Activated T-helper 1 cell treated with anti-CD3 and anti-CD28 coated beads, Interleukin-2, amount 50 U/mL, for 16 hours (primary cell): ENCODE measurements at regions not wholly inside any gene's neighbourhood (a gene's known extent, or its start where the extent isn't known, plus 50 kb on each side); places are given as distances from the start of the nearest gene placed in this dataset.
"Not testable (repeated sequence)": the region's sequence is repeated elsewhere in the genome, so short reads cannot be mapped to it uniquely, and the experiment has no call there.

Experiments
- DNase-seq, 2 donors: peaks; one replicate each; pipeline ENCODE4 v3.0.0-alpha.2; 2020; ENCODE audit warnings: low read depth in 1 of 2, low spot score in 1 of 2

GRCh38 chr12:34219046-34219770 lies 196.9 kb downstream of the ALG10 start:
- DNase-seq: no peak

- DNase-seq: not testable (repeated sequence)
Measured at GRCh38 chr12:34220079-34220478, 197.8 kb downstream of the ALG10 start.

- no peak for DNase-seq
Measured at GRCh38 chr12:34223640-34224039, 201.3 kb downstream of the ALG10 start.

- DNase-seq: not testable (repeated sequence)
Measured at GRCh38 chr12:34226044-34226443, 203.7 kb downstream of the ALG10 start.

GRCh38 chr12:34228046-34228445 lies 205.8 kb downstream of the ALG10 start:
- not testable (repeated sequence) for DNase-seq

- DNase-seq: not testable (repeated sequence)
Measured at GRCh38 chr12:34229033-34229432, 206.7 kb downstream of the ALG10 start.

GRCh38 chr12:34233618-34234017 lies 211.3 kb downstream of the ALG10 start:
- DNase-seq: no peak

- no peak for DNase-seq
Measured at GRCh38 chr12:34236073-34236472, 213.8 kb downstream of the ALG10 start.

GRCh38 chr12:34244608-34245007 lies 222.3 kb downstream of the ALG10 start:
- no peak for DNase-seq

- DNase-seq: no peak
Measured at GRCh38 chr12:34249271-34249670, 227.0 kb downstream of the ALG10 start.

GRCh38 chr12:34251879-34252278 lies 229.6 kb downstream of the ALG10 start:
- DNase-seq: not testable (repeated sequence)

GRCh38 chr12:34253674-34254073 lies 231.4 kb downstream of the ALG10 start:
- DNase-seq: no peak

- DNase-seq: no peak
Measured at GRCh38 chr12:34257093-34257492, 234.8 kb downstream of the ALG10 start.

GRCh38 chr12:34262140-34262539 lies 239.8 kb downstream of the ALG10 start:
- not testable (repeated sequence) for DNase-seq

- DNase-seq: no peak
Measured at GRCh38 chr12:34264110-34264509, 241.8 kb downstream of the ALG10 start.

- not testable (repeated sequence) for DNase-seq
Measured at GRCh38 chr12:34273703-34274102, 251.4 kb downstream of the ALG10 start.

- no peak for DNase-seq
Measured at GRCh38 chr12:34275129-34275528, 252.8 kb downstream of the ALG10 start.

- no peak for DNase-seq
Measured at GRCh38 chr12:34286483-34286882, 264.2 kb downstream of the ALG10 start.

- DNase-seq: no peak
Measured at GRCh38 chr12:34286934-34287333, 264.6 kb downstream of the ALG10 start.

GRCh38 chr12:34287437-34287836 lies 265.1 kb downstream of the ALG10 start:
- no peak for DNase-seq

- no peak for DNase-seq
Measured at GRCh38 chr12:34287986-34288962, 266.0 kb downstream of the ALG10 start.

- no peak for DNase-seq
Measured at GRCh38 chr12:34288963-34289345, 266.7 kb downstream of the ALG10 start.
